Inferior parietal cortex (tissue), 1 donor: ENCODE measurements at regions not wholly inside any gene's neighbourhood (a gene's known extent, or its start where the extent isn't known, plus 50 kb on each side); places are given as distances from the start of the nearest gene placed in this dataset.
"Not testable (repeated sequence)": the region's sequence is repeated elsewhere in the genome, so short reads cannot be mapped to it uniquely, and the experiment has no call there.

Experiments used
- DNase-seq: peaks from one replicate; pipeline ENCODE4 v3.0.0-alpha.2; 2016; ENCODE audit errors: extremely low spot score

- no peak for DNase-seq
Observed at GRCh38 chr6:81564470-81565068, 187.9 kb downstream of the TENT5A start.

- DNase-seq: no peak
Observed at GRCh38 chr6:81562169-81562568, 190.3 kb downstream of the TENT5A start.

GRCh38 chr6:81561731-81562130, 190.8 kb downstream of the TENT5A start:
- DNase-seq: no peak

- no peak for DNase-seq
Observed at GRCh38 chr6:81561071-81561564, 191.4 kb downstream of the TENT5A start.

GRCh38 chr6:81557811-81558210, 194.7 kb downstream of the TENT5A start:
- no peak for DNase-seq

- DNase-seq: no peak
Observed at GRCh38 chr6:81556551-81556950, 195.9 kb downstream of the TENT5A start.

- DNase-seq: no peak
Observed at GRCh38 chr6:81553216-81553615, 199.3 kb downstream of the TENT5A start.

- DNase-seq: no peak
Observed at GRCh38 chr6:81552644-81553043, 199.8 kb downstream of the TENT5A start.

- no peak for DNase-seq
Observed at GRCh38 chr6:81547149-81547548, 205.3 kb downstream of the TENT5A start.

- no peak for DNase-seq
Observed at GRCh38 chr6:81534934-81535465, 217.5 kb downstream of the TENT5A start.

- DNase-seq: no peak
Observed at GRCh38 chr6:81531869-81532561, 220.5 kb downstream of the TENT5A start.

- DNase-seq: no peak
Observed at GRCh38 chr6:81517455-81517854, 235.0 kb downstream of the TENT5A start.

GRCh38 chr6:81515562-81516453, 236.7 kb downstream of the TENT5A start:
- no peak for DNase-seq

- DNase-seq: not testable (repeated sequence)
Observed at GRCh38 chr6:81514195-81514594, 238.3 kb downstream of the TENT5A start.

- DNase-seq: no peak
Observed at GRCh38 chr6:81511423-81511822, 241.1 kb downstream of the TENT5A start.

GRCh38 chr6:81495999-81496398, 256.5 kb downstream of the TENT5A start:
- no peak for DNase-seq

- DNase-seq: no peak
Observed at GRCh38 chr6:81491454-81492101, 260.9 kb downstream of the TENT5A start.

GRCh38 chr6:81487489-81487888, 265.0 kb downstream of the TENT5A start:
- DNase-seq: peak; percentile 77

- no peak for DNase-seq
Observed at GRCh38 chr6:81486234-81486633, 266.2 kb downstream of the TENT5A start.

- peak; percentile 17 for DNase-seq
Observed at GRCh38 chr6:81485395-81485794, 267.1 kb downstream of the TENT5A start.

GRCh38 chr6:81484251-81484650, 268.2 kb downstream of the TENT5A start:
- DNase-seq: no peak

- peak; percentile 26 for DNase-seq
Observed at GRCh38 chr6:81480139-81480538, 272.3 kb downstream of the TENT5A start.
